NT2/D1 (cell line): ENCODE measurements at regions not wholly inside any gene's neighbourhood (a gene's known extent, or its start where the extent isn't known, plus 50 kb on each side); places are given as distances from the start of the nearest gene placed in this dataset.

Experiments used
- SUZ12 ChIP-seq: IDR thresholded peaks from 2 replicates; pipeline ENCODE4 v1.6.1; 2011; ENCODE audit not compliant: insufficient read length, insufficient read depth; ENCODE audit errors: extremely low read depth
- YY1 ChIP-seq: IDR thresholded peaks from 2 replicates; pipeline ENCODE4 v1.6.1; 2011; ENCODE audit not compliant: insufficient read length, insufficient read depth
- ZNF274 ChIP-seq: IDR thresholded peaks from 2 replicates; pipeline ENCODE4 v1.6.1; 2011; ENCODE audit warnings: mild to moderate bottlenecking, low read depth, low read length

- no peak for TF ChIP-seq SUZ12
- no peak for TF ChIP-seq YY1
- no peak for TF ChIP-seq ZNF274
Measured at GRCh38 chr20:17807651-17808050, 107.9 kb downstream of the BANF2 start.
